Left ventricle myocardium inferior (tissue), 1 donor: ENCODE measurements at regions not wholly inside any gene's neighbourhood (a gene's known extent, or its start where the extent isn't known, plus 50 kb on each side); places are given as distances from the start of the nearest gene placed in this dataset.

Source experiments
- DNase-seq: peaks from one replicate; pipeline ENCODE4 v3.0.0-alpha.2; 2020
- H3K27ac ChIP-seq: fragments of 200-600 bp; replicated peaks from 2 replicates; pipeline ENCODE4 v1.8.0; 2021
- H3K27me3 ChIP-seq: fragments of 200-600 bp; 2 replicates; pipeline ENCODE4 v1.8.0; 2021; ENCODE audit warnings: low read depth
- H3K36me3 ChIP-seq: fragments of 200-600 bp; 2 replicates; pipeline ENCODE4 v1.8.0; 2021
- H3K4me1 ChIP-seq: fragments of 200-600 bp; 2 replicates; pipeline ENCODE4 v1.8.0; 2021
- H3K4me3 ChIP-seq: fragments of 200-600 bp; 2 replicates; pipeline ENCODE4 v1.8.0; 2021; ENCODE audit warnings: mild to moderate bottlenecking, moderate library complexity
- H3K9me3 ChIP-seq: fragments of 200-600 bp; replicated peaks from 2 replicates; pipeline ENCODE4 v1.8.0; 2021
- CTCF ChIP-seq: fragments of 200-600 bp; IDR thresholded peaks from 2 replicates; pipeline ENCODE4 v1.8.0; 2021; ENCODE audit warnings: antibody characterized with exemption, mild to moderate bottlenecking, borderline replicate concordance
- intact Hi-C: fragments of 100-400 bp; cut with micrococcal nuclease; formaldehyde crosslinking; loops from one replicate; pipeline ENCODE4 v1.11.0; 2022
- donor health status: DM: no; HTN: yes; CAD: no; lungs with severe emphysema.

- TF ChIP-seq CTCF: no peak
- H3K27ac ChIP-seq: no peak overlapping the region
- no peak overlapping the region for H3K4me3 ChIP-seq
- H3K4me1 ChIP-seq: peaks cover 1% of the 10 kb centered on the region
- H3K9me3 ChIP-seq: no peaks in the 10 kb centered on the region
- DNase-seq: no peak
- intact Hi-C loops: no loop called here
- no peaks in the 10 kb centered on the region for H3K36me3 ChIP-seq
- no peaks in the 10 kb centered on the region for H3K27me3 ChIP-seq
Observed at GRCh38 chr7:46687203-46687602, 766.1 kb upstream of the IGFBP3 start.

- no peak for DNase-seq
- intact Hi-C loops: no loop called here
- peak; percentile 15 for TF ChIP-seq CTCF
- Histone ChIP-seq H3K27me3 (no peaks in the 10 kb centered on the region), H3K36me3 (no peaks in the 10 kb centered on the region), H3K4me3 (no peak overlapping the region), H3K4me1 (peaks cover 8% of the 10 kb centered on the region), H3K27ac (no peak overlapping the region), H3K9me3 (no peaks in the 10 kb centered on the region)
Observed at GRCh38 chr7:46685051-46685450, 764.0 kb upstream of the IGFBP3 start.

GRCh38 chr7:46682836-46683624 is 762.0 kb upstream of the IGFBP3 start:
- intact Hi-C loops: no loop called here
- Histone ChIP-seq H3K27me3 (no peaks in the 10 kb centered on the region), H3K4me3 (no peak overlapping the region), H3K9me3 (no peaks in the 10 kb centered on the region), H3K4me1 (peaks cover 8% of the 10 kb centered on the region), H3K27ac (no peak overlapping the region), H3K36me3 (no peaks in the 10 kb centered on the region)
- no peak for TF ChIP-seq CTCF
- no peak for DNase-seq

GRCh38 chr7:46681865-46682503 is 760.9 kb upstream of the IGFBP3 start:
- TF ChIP-seq CTCF: no peak
- intact Hi-C loops: no loop called here
- no peak overlapping the region for H3K27ac ChIP-seq
- H3K9me3 ChIP-seq: no peaks in the 10 kb centered on the region
- peaks cover 8% of the 10 kb centered on the region for H3K4me1 ChIP-seq
- H3K27me3 ChIP-seq: no peaks in the 10 kb centered on the region
- H3K4me3 ChIP-seq: no peak overlapping the region
- DNase-seq: peak; percentile 49
- H3K36me3 ChIP-seq: no peaks in the 10 kb centered on the region

- intact Hi-C loops: no loop called here
- H3K4me3 ChIP-seq: no peak overlapping the region
- TF ChIP-seq CTCF: no peak
Observed at GRCh38 chr7:46680147-46680546, 759.1 kb upstream of the IGFBP3 start.

More at GRCh38 chr7:46680147-46680546, 759.1 kb upstream of the IGFBP3 start:
- Histone ChIP-seq H3K36me3 (no peaks in the 10 kb centered on the region), H3K27ac (no peak overlapping the region), H3K4me1 (peaks cover 8% of the 10 kb centered on the region), H3K27me3 (no peaks in the 10 kb centered on the region), H3K9me3 (no peaks in the 10 kb centered on the region)
- no peak for DNase-seq
